ENCODE measurements at regions not wholly inside any gene's neighbourhood (a gene's known extent, or its start where the extent isn't known, plus 50 kb on each side); places are given as distances from the start of the nearest gene placed in this dataset.

- Mint-ChIP-seq H3K27me3 (ENCODE audit: low read depth) (no peaks in the 10 kb centered on the region), H3K36me3 (ENCODE audit: low read depth) (peaks cover 3% of the 10 kb centered on the region), H3K9me3 (peaks cover 3% of the 10 kb centered on the region), H3K27ac (ENCODE audit: unreplicated experiment) (no peak overlapping the region), H3K4me3 (no peak overlapping the region), H3K4me1 (peaks cover 17% of the 10 kb centered on the region)
- TF ChIP-seq CTCF (conservative IDR thresholded peaks at IDR 0.05), result no peak
- no peak for DNase-seq (ENCODE audit: low read depth, low spot score)
Measured at GRCh38 chr9:119020730-119021333, 348.4 kb downstream of the BRINP1 start.

- no peaks in the 10 kb centered on the region for H3K27me3 Mint-ChIP-seq (ENCODE audit: low read depth)
- no peaks in the 10 kb centered on the region for H3K9me3 Mint-ChIP-seq
- H3K36me3 Mint-ChIP-seq (ENCODE audit: low read depth), result no peaks in the 10 kb centered on the region
- no peak overlapping the region for H3K27ac Mint-ChIP-seq (ENCODE audit: unreplicated experiment)
- no peak for TF ChIP-seq CTCF (conservative IDR thresholded peaks at IDR 0.05)
- DNase-seq (ENCODE audit: low read depth, low spot score), result no peak
- peaks cover 13% of the 10 kb centered on the region for H3K4me1 Mint-ChIP-seq
- H3K4me3 Mint-ChIP-seq, result no peak overlapping the region
Measured at GRCh38 chr9:119026120-119026519, 343.1 kb downstream of the BRINP1 start.

- no peak overlapping the region for H3K4me3 Mint-ChIP-seq
- no peak overlapping the region for H3K27ac Mint-ChIP-seq (ENCODE audit: unreplicated experiment)
- no peak for DNase-seq (ENCODE audit: low read depth, low spot score)
- peaks cover 7% of the 10 kb centered on the region for H3K4me1 Mint-ChIP-seq
- no peaks in the 10 kb centered on the region for H3K36me3 Mint-ChIP-seq (ENCODE audit: low read depth)
- no peaks in the 10 kb centered on the region for H3K9me3 Mint-ChIP-seq
- no peaks in the 10 kb centered on the region for H3K27me3 Mint-ChIP-seq (ENCODE audit: low read depth)
- TF ChIP-seq CTCF (conservative IDR thresholded peaks at IDR 0.05), result no peak
Measured at GRCh38 chr9:119027901-119028699, 341.1 kb downstream of the BRINP1 start.

- Mint-ChIP-seq H3K36me3 (ENCODE audit: low read depth) (no peaks in the 10 kb centered on the region), H3K27ac (ENCODE audit: unreplicated experiment) (no peak overlapping the region), H3K4me3 (no peak overlapping the region), H3K4me1 (peaks cover 7% of the 10 kb centered on the region), H3K27me3 (ENCODE audit: low read depth) (no peaks in the 10 kb centered on the region), H3K9me3 (peaks cover 3% of the 10 kb centered on the region)
- TF ChIP-seq CTCF (conservative IDR thresholded peaks at IDR 0.05), result no peak
- DNase-seq (ENCODE audit: low read depth, low spot score), result no peak
Measured at GRCh38 chr9:119029886-119030285, 339.3 kb downstream of the BRINP1 start.

- no peaks in the 10 kb centered on the region for H3K36me3 Mint-ChIP-seq (ENCODE audit: low read depth)
- H3K4me3 Mint-ChIP-seq, result no peak overlapping the region
- H3K27me3 Mint-ChIP-seq (ENCODE audit: low read depth), result no peaks in the 10 kb centered on the region
- no peak overlapping the region for H3K27ac Mint-ChIP-seq (ENCODE audit: unreplicated experiment)
- DNase-seq (ENCODE audit: low read depth, low spot score), result no peak
- H3K4me1 Mint-ChIP-seq, result no peaks in the 10 kb centered on the region
- TF ChIP-seq CTCF (conservative IDR thresholded peaks at IDR 0.05), result no peak
- H3K9me3 Mint-ChIP-seq, result peaks cover 3% of the 10 kb centered on the region
Measured at GRCh38 chr9:119033596-119033995, 335.6 kb downstream of the BRINP1 start.
